Colon (tissue), 2 donors: ENCODE measurements at regions not wholly inside any gene's neighbourhood (a gene's known extent, or its start where the extent isn't known, plus 50 kb on each side); places are given as distances from the start of the nearest gene placed in this dataset.

ENCODE experiments used
- FAIRE-seq: peaks from 2 replicates; lab custom pipeline; 2012; peaks lifted over from hg19 to GRCh38; lab: Jason Lieb, UNC
- donor health status: control.
- donor health status: control.

DNA sequence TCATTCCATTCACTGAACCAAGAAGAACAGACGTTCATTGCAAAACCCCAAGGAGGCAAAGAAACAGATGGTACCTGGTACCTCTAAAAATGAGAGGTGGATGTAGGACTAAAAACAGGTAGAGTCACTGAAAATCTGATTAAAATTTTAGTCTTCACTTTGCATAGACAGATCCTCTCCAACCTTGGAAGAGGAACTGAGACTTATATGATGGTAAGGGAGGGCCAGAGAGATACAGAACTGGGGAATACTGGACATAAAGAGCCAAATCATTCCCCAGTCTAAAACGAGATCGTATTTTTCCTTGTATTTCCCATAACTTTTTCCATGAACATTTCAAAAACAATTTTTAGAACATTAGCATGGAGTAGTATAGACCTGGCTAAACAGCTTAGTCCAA lies 59.7 kb upstream of the SPOPL start:
- FAIRE-seq, result no peak

DNA sequence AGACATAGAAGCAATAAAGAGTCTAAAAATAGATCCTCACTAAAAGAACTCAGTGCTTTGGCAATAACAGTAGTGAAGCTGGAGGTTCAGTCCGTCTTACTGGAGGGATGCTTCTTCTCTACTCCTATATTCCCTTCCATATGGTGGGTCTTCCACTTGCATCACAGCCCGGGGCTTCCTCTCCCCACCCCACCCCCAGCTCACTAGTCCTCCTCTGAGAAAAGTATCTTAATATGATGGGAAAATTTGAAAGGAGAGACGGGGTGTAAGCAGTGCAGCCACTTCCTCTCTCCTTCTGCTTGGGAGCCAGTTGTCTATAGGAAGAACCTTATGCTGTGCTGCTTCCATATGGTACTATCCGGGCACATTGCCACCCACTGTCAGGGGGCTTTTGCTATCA lies 57.2 kb upstream of the SPOPL start:
- no peak for FAIRE-seq

DNA sequence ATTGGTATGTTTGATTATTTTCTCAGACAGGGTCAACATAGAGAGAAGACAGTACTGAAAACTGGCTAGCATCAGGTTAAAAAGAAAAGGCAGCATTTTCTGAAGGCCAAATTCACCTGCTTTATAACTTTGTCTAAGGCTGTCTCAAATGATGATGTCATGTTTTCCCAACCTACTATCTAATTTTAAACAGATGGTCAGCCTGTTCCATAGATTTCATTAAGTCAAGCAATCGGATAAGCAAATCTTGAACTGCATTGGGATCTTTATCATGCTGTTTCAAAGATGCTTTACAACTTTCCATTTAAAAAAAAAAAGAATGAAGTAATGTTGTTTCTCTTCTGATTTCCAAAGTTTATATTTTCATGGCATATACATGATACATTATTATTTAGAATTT lies 56.3 kb upstream of the SPOPL start:
- no peak for FAIRE-seq

GRCh38 chr2:138446043-138446442 lies 55.5 kb upstream of the SPOPL start:
- FAIRE-seq, result no peak

GRCh38 chr2:138447889-138448570 lies 53.5 kb upstream of the SPOPL start:
- no peak for FAIRE-seq
